Heart left ventricle (tissue), 16 donors: ENCODE measurements at regions not wholly inside any gene's neighbourhood (a gene's known extent, or its start where the extent isn't known, plus 50 kb on each side); places are given as distances from the start of the nearest gene placed in this dataset.

Experiments used
- ATAC-seq, 4 donors: fragments of 200-7000 bp; cut with Tn5 transposase; one replicate each; pipeline ENCODE4 v1.9.1; 2020 to 2022; ENCODE audit warnings: moderate library complexity in 4 of 4, mild to moderate bottlenecking in 3 of 4, moderate number of reproducible peaks in 1 of 4
- DNase-seq, 5 donors: peaks; one replicate each; pipeline ENCODE4 v3.0.0-alpha.2; 2020
- H3K27ac ChIP-seq, 12 donors: fragments of 200-600 bp; sonication (generic) in 4 of 12; one replicate each; pipeline versions ENCODE4 v1.5.0 to v1.8.0; 2016 to 2022; ENCODE audit warnings: mild to moderate bottlenecking in 2 of 12
- H3K27me3 ChIP-seq, 9 donors: fragments of 200-600 bp; sonication (generic) in 2 of 9; one replicate each; pipeline versions ENCODE4 v1.5.1 to v1.8.0; 2016 to 2022; ENCODE audit warnings: mild to moderate bottlenecking in 3 of 9
- H3K36me3 ChIP-seq, 9 donors: fragments of 200-600 bp; sonication (generic) in 2 of 9; one replicate each; pipeline versions ENCODE4 v1.5.0 to v1.8.0; 2018 to 2022; ENCODE audit warnings: mild to moderate bottlenecking in 2 of 9
- H3K4me1 ChIP-seq, 12 donors: fragments of 200-600 bp; sonication (generic) in 4 of 12; one replicate each; pipeline versions ENCODE4 v1.5.0 to v1.8.0; 2016 to 2022; ENCODE audit warnings: mild to moderate bottlenecking in 3 of 12
- H3K4me3 ChIP-seq, 12 donors: fragments of 200-600 bp; sonication (generic) in 4 of 12; one replicate each; pipeline versions ENCODE4 v1.5.0 to v1.8.0; 2017 to 2022; ENCODE audit warnings: mild to moderate bottlenecking in 9 of 12, moderate library complexity in 4 of 12
- H3K9me3 ChIP-seq, 12 donors: fragments of 200-600 bp; sonication (generic) in 4 of 12; one replicate each; pipeline versions ENCODE4 v1.5.0 to v1.8.0; 2016 to 2022; ENCODE audit warnings: mild to moderate bottlenecking in 1 of 12
- CTCF ChIP-seq, 12 donors: fragments of 200-600 bp; sonication (generic) in 4 of 12; IDR thresholded peaks; one replicate each; pipeline versions ENCODE4 v1.5.0 to v1.8.0; 2018 to 2022; ENCODE audit warnings: antibody characterized with exemption in 12 of 12, mild to moderate bottlenecking in 5 of 12
- POLR2A ChIP-seq, 2 donors: fragments of 450-650 bp; IDR thresholded peaks; one replicate each; pipeline ENCODE4 v1.6.1; 2017; ENCODE audit warnings: antibody characterized with exemption in 2 of 2, mild to moderate bottlenecking in 2 of 2, moderate library complexity in 2 of 2
- WGBS, 4 donors: extraction: QIAGEN DNeasy Blood & Tissue Kit in 2 of 4; methylation state at CpG; one replicate each; pipeline versions ENCODE4 v1.1.5 to v1.1.7; 2013 to 2018; 5-methylcytosine and 5-hydroxymethylcytosine counted together
- intact Hi-C, 10 donors: fragments of 100-400 bp; cut with DNase I; formaldehyde crosslinking; loops; one replicate each; pipeline versions ENCODE4 v1.11.1 to v1.14.2; 2022
- donor health status: ischemic (EF 13 %, LVEDD 7.1; RV severe dilation, severe dysfunction).
- donor health status: healthy with polysubstance abuse.
- donor health status: DM: no; HTN: yes; CAD: no.
- donor health status: DM: no; HTN: no; CAD: no.
- donor health status: ischemic (EF 25% LVEDD 6.9; RV normal size, moderate dysfunction).
- donor health status: ischemic (EF 25% LVEDD 5.7; RV mildly dilated, moderate dysfunction).
- donor health status: healthy.
- donor health status: DM: yes; HTN: yes; CAD: no.
- donor health status: ischemic (EF 35%, LVEDD 5.7; RV mildly dilated, moderate dysfunction).
- donor health status: nonischemic (EF 11% LVEDD 7.7; RV severe dilation, severe dysfunction).
- donor health status: DM: yes; HTN: yes; CAD: no.
- donor health status: PGD.
- donor health status: ischemic (EF 29% LVEDD 5.4; RV normal size, mild dysfunction).
- donor health status: nonischemic (EF 23%, LVEDD 6.1; RV moderate dilation, normal function).

GRCh38 chr3:110568246-110568645 lies 503.4 kb upstream of the NECTIN3 start:
- H3K27me3 ChIP-seq: no peaks in the 10 kb centered on the region
- no peak for TF ChIP-seq CTCF (IDR thresholded peaks at IDR 0.05)
- TF ChIP-seq POLR2A (IDR thresholded peaks at IDR 0.05): no peak
- intact Hi-C loops: no loop called here
- no peaks in the 10 kb centered on the region for H3K4me1 ChIP-seq
- H3K9me3 ChIP-seq: no peaks in the 10 kb centered on the region
- WGBS, 4 donors: 43 to 65% (median 58%) methylated on average over 2 of the region's 2 CpGs
- no peak for DNase-seq
- no peak overlapping the region for H3K4me3 ChIP-seq
- no peak for ATAC-seq
- no peak overlapping the region for H3K27ac ChIP-seq
- no peaks in the 10 kb centered on the region for H3K36me3 ChIP-seq

GRCh38 chr3:110569073-110569472 lies 502.5 kb upstream of the NECTIN3 start:
- H3K27me3 ChIP-seq: no peaks in the 10 kb centered on the region
- no peak overlapping the region for H3K4me3 ChIP-seq
- 73 to 86% (median 83%) methylated on average over 2 of the region's 2 CpGs for WGBS, 4 donors
- TF ChIP-seq POLR2A (IDR thresholded peaks at IDR 0.05) (no peak), CTCF (IDR thresholded peaks at IDR 0.05) (no peak)
- no peak overlapping the region for H3K27ac ChIP-seq
- intact Hi-C loops: no loop called here
- H3K9me3 ChIP-seq: no peaks in the 10 kb centered on the region
- DNase-seq (no peak), ATAC-seq (no peak)
- H3K36me3 ChIP-seq: no peaks in the 10 kb centered on the region
- no peaks in the 10 kb centered on the region for H3K4me1 ChIP-seq

- no peaks in the 10 kb centered on the region for H3K9me3 ChIP-seq
- no peak for ATAC-seq
These were observed 495.9 kb upstream of the NECTIN3 start for GRCh38 chr3:110575702-110576101.

GRCh38 chr3:110576960-110577359 lies 494.7 kb upstream of the NECTIN3 start:
- H3K27ac ChIP-seq: no peak overlapping the region
- ATAC-seq (no peak), DNase-seq (no peak)
- no peaks in the 10 kb centered on the region for H3K27me3 ChIP-seq
- no peaks in the 10 kb centered on the region for H3K4me1 ChIP-seq
- H3K9me3 ChIP-seq: no peaks in the 10 kb centered on the region
- WGBS, 4 donors: 45 to 65% (median 59%) methylated on average over 3 of the region's 3 CpGs
- intact Hi-C loops: no loop called here
- H3K36me3 ChIP-seq: no peaks in the 10 kb centered on the region
- TF ChIP-seq POLR2A (IDR thresholded peaks at IDR 0.05): no peak
- no peak overlapping the region for H3K4me3 ChIP-seq

More at GRCh38 chr3:110575702-110576101, 495.9 kb upstream of the NECTIN3 start:
- H3K4me1 ChIP-seq: no peaks in the 10 kb centered on the region
- no peaks in the 10 kb centered on the region for H3K36me3 ChIP-seq
- TF ChIP-seq CTCF (IDR thresholded peaks at IDR 0.05) (no peak), POLR2A (IDR thresholded peaks at IDR 0.05) (no peak)
- DNase-seq: no peak
- intact Hi-C loops: no loop called here
- no peaks in the 10 kb centered on the region for H3K27me3 ChIP-seq
- 72 to 81% (median 77%) methylated on average over 3 of the region's 3 CpGs for WGBS, 4 donors
- H3K4me3 ChIP-seq: no peak overlapping the region
- H3K27ac ChIP-seq: no peak overlapping the region

GRCh38 chr3:110577854-110578253 lies 493.8 kb upstream of the NECTIN3 start:
- Histone ChIP-seq H3K4me3 (no peak overlapping the region), H3K27ac (no peak overlapping the region), H3K27me3 (no peaks in the 10 kb centered on the region), H3K9me3 (no peaks in the 10 kb centered on the region), H3K36me3 (no peaks in the 10 kb centered on the region), H3K4me1 (no peaks in the 10 kb centered on the region)
- DNase-seq (no peak), ATAC-seq (no peak)
- intact Hi-C loops: no loop called here
- TF ChIP-seq CTCF (IDR thresholded peaks at IDR 0.05): no peak
- TF ChIP-seq POLR2A (IDR thresholded peaks at IDR 0.05): no peak
- 67 to 96% (median 79%) methylated on average over 2 of the region's 2 CpGs for WGBS, 4 donors
